Ishikawa (cell line): ENCODE measurements at regions not wholly inside any gene's neighbourhood (a gene's known extent, or its start where the extent isn't known, plus 50 kb on each side); places are given as distances from the start of the nearest gene placed in this dataset.

Experiments used
- CREB1 ChIP-seq: IDR thresholded peaks from 2 replicates; pipeline ENCODE4 v1.6.1; 2012; ENCODE audit warnings: low read depth
- EGR1 ChIP-seq: IDR thresholded peaks from 2 replicates; pipeline ENCODE4 v1.6.1; 2012
- EP300 ChIP-seq: IDR thresholded peaks from 2 replicates; pipeline ENCODE4 v1.6.1; 2012; ENCODE audit warnings: borderline replicate concordance
- RAD21 ChIP-seq: IDR thresholded peaks from 2 replicates; pipeline ENCODE4 v1.6.1; 2012; ENCODE audit warnings: low read depth
- REST ChIP-seq: IDR thresholded peaks from 2 replicates; pipeline ENCODE4 v1.6.1; 2012; ENCODE audit warnings: low read depth, mild to moderate bottlenecking
- TAF1 ChIP-seq: IDR thresholded peaks from 2 replicates; pipeline ENCODE4 v1.6.1; 2012; ENCODE audit warnings: low read depth, mild to moderate bottlenecking
- TEAD4 ChIP-seq: IDR thresholded peaks from 2 replicates; pipeline ENCODE4 v1.6.1; 2012
- USF1 ChIP-seq: IDR thresholded peaks from 2 replicates; pipeline ENCODE4 v1.6.1; 2012

DNA sequence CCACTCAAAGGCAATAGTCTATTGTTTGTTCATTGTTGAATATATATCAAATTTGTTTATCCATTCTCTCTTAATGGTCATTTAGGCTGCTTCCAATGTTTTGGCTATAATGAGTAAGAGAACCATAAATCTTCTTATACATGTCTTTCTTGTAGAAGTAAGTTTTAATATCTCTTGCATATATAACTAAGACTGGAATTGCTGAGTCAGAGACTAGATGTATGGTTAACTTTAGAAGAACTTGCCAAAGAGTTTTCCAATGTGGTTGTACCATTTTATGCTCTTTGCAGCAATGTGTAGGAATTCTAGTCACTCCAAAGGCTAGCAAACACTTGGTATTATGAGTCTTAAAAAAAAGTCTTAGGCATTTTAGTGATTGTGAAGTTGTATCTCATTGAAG, 610.0 kb upstream of the GCFC2 start:
- TF ChIP-seq EP300: no peak
- no peak for TF ChIP-seq USF1
- TF ChIP-seq RAD21: no peak
- TF ChIP-seq TAF1: no peak
- no peak for TF ChIP-seq EGR1
- no peak for TF ChIP-seq CREB1
- TF ChIP-seq TEAD4: no peak
- no peak for TF ChIP-seq REST
